ENCODE measurements at regions not wholly inside any gene's neighbourhood (a gene's known extent, or its start where the extent isn't known, plus 50 kb on each side); places are given as distances from the start of the nearest gene placed in this dataset.
"Not testable (repeated sequence)": the region's sequence is repeated elsewhere in the genome, so short reads cannot be mapped to it uniquely, and the experiment has no call there.

DNA sequence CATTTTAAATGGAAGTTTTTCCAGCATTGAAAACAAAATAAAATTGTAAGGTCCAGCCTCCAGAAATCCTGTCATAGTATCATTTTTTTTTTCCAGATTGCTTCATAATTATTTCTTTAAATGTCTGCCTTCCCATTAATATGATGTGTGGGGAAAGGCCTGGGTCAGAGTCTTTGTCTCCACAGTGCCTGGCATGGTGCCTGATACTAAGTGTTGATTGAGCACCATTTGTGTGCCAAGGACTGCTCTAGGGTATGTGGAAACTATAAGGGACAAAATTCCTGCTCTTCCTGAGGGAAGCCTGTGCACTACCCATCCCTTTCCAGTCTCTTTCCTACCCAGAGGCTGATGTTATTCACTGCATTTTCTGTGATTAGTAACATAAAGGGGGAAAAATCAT, 53.1 kb upstream of the BEND4 start:
- no peak for DNase-seq (ENCODE audit: low spot score)

DNA sequence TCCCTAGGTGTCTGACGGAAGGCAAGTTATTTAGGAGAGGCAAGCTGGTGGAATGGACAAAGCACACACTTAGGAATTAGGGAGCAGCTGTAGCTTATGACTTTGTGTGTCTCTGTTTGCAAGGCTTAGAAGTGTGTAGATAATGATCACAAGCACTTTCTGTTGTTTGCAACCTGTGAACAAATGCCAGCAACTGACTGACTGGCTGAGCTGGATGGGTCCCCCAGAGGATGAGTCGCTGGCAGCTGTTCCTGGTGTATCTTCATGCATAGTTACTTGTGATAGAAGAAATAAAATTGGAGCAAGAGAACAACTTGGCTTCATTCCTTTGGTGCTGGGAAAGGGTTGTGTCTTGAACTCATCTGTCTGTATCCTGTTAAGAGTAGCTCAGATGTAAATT, 64.2 kb upstream of the BEND4 start:
- no peak for DNase-seq (ENCODE audit: low spot score)

DNA sequence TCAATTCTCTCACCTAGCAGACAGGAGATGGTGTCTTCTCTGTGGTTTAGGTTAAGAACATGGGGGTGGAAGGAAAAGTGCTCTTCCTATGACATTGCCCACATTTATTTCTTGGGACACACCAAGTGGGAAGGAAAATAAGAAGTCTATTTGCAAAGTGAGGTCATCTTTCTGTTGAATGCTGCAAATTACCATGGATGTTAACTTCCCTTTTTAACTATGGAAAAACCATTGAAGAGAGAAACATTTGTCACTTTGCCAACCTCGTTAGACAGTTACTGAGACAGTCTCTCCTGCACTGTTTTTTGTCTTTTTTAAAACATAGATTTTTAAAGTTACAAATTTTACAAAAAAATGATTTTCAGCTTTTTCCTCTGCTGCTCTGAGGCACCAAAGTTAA, 72.8 kb upstream of the BEND4 start:
- no peak for DNase-seq (ENCODE audit: low spot score)

DNA sequence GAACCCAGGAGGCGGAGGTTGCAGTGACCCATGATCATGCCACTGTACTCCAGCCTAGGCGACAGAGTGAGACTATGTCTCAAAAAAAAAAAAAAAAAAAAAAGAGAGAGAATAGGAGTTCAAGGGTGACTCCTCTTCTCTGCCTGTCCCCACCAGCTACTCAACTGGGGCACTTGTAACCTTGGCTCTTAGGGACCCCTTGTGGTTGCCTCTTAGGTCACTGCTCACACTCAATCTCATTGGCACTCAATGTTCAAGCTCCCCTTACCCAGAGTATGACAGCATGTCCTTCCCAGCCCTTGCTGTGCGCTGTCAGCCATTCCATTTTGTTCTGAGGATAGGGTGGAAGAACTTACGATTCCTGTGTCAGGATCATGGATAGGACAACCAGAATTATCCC, 82.4 kb upstream of the BEND4 start:
- DNase-seq (ENCODE audit: low spot score), result no peak

DNA sequence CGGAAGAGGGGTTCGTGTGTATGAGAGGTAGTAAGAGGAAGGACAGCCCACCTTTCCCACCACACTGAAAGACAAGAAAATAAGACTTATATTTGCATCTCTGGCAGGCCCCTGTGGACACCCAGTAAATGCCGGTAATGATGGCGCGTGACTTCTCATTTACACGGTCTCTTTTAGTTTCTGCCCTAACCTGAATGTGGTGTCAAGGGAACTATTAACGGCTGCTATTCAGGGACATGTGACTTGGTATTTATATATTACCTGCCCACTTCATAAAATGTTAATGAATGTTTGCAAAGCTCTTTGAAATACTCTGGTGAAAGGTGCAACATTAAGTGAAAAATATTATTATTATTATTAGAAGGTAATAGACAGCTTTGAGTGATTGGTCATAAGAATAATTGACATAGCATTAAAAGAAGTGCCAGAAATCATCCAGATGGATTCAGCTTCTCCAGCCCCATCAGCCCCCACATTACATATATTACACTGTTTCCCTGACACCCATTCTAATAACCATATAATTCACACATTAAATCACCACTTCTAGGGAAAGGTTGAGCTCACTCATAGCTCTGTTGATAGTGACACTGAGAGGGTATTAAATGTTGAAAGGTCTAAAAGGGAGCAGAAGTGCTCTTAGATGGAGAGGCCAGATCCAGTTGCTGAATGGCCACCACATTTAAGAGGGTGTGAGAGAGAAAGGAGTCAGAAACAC, 83.0 kb upstream of the BEND4 start:
- no peak for DNase-seq (ENCODE audit: low spot score)

DNA sequence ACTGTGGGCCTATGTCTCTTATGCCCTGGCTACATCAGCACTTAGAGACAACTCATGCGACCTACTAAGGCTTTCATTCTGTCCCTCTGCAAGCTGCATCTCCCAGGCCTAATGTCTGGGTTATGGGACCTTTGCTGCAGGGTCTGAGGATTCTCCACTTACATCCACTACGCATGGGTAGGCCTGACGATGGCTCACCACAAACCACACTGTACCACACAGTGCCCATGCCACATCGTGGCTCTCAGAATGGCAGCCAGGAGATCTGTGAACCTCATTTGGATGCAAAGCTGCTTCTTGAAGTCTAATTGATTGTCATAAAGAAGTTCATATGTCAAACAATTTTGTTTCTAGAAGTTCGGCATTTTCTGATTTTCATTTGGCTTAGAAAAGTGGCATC, 84.6 kb upstream of the BEND4 start:
- no peak for DNase-seq (ENCODE audit: low spot score)

DNA sequence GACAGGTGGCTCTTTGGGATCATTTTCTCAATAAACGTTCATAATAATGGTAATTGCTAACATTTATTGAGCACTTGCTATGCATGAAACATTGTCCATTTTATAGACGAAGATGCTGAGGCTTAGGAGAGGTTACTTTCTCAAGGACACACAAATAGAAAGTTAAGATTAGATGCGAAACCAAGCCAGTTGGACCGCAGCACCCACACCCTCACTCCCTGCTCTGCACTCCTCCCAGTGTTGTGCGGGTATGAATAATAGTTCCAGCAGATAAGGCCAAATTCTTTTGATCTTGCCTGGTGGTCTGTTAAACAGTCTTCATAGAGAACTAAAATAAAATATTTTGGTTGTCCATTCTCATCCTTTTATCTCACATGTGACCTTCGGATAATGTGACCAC, 85.0 kb upstream of the BEND4 start:
- no peak for DNase-seq (ENCODE audit: low spot score)

DNA sequence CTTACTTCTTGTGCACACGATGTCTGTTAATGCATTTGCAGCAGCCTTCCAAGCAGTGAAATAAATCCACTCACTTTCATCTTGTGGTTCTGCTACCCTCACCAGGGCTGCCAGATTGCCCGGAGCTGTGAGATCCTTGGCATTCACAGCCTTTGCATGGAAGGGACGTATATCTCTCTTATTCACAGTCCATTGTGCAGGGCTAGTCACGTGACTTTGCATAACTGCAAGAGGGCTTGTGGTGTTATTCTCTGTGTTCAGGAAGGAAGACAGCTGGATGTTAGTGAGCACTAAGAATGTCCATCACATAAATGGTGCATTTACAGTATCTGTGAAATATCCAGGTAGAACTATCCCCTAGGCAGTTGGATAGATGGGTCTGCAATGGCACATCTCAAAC, 96.5 kb upstream of the BEND4 start:
- DNase-seq (ENCODE audit: low spot score), result no peak

DNA sequence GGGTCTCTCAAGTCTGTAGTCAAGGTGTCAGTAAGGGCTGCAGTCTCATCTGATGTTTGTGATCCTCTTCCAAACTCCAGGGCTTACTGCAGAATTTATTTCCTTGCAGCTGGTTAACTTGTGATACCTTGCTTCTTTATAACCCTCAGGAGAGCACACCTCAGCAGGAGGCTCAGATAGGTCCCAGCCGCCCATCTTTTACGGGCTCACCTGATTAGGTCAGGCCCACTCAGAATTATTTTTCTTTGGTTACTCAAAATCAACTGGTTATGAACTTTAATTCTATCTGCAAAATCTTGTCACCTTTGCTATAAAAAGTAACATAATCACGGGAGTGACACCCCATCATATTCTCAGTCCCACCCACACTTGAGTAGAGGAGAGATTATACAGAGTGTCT, 99.9 kb upstream of the BEND4 start:
- DNase-seq (ENCODE audit: low spot score), result no peak

DNA sequence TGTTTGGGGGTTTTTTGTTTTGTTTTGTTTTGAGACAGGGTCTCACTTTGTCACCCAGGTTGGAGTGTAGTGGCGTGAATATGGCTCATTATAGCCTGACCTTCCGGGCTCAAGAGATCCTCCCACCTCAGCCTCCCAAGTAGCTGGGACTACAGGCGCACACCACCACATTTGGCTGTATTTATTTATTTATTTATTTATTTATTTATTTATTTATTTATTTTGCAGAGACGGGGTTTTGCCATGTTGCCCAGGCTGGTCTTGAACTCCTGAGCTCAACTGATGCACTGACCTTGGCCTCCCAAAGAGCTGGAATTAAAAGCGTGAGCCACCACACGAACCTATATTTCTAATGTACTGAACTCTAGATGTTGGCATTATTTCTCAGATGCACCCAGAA, 105.2 kb upstream of the BEND4 start:
- not testable (repeated sequence) for DNase-seq (ENCODE audit: low spot score)

DNA sequence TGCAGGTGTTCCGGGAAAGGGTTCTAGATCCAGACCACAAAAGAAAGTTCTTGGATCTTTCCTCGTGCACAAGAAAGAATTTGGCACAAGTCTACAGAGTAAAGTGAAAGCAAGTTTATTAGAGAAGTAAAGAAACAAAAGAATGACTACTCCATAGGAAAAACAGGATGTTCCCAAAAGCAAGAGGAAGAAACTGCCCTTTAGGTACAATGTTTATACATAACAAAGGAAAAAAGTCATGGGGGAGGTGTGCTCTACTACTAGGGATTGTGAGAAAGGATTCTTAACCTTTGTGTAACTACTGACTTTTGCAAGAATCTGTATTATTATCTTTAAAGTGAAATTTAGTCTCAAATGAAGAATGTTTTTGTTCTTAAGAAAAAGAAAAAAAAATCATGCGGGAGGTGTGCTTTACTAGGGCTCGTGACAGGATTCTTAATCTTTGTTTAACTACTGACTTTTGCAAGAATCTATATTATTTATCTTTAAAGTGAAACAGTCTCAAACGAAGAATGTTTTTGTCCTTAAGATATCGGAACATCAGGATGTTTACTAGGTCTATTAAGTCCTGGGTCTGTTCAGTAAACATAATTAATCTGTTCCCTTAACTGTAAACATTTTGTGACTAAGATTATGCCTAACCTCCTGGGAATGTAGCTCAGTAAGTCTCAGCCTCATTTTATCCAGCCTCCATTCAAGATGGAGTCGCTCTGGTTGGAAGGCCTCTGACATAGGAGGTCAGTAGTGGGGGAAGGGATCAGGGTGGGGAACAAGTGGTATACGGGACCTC, 110.4 kb upstream of the BEND4 start:
- no peak for DNase-seq (ENCODE audit: low spot score)

DNA sequence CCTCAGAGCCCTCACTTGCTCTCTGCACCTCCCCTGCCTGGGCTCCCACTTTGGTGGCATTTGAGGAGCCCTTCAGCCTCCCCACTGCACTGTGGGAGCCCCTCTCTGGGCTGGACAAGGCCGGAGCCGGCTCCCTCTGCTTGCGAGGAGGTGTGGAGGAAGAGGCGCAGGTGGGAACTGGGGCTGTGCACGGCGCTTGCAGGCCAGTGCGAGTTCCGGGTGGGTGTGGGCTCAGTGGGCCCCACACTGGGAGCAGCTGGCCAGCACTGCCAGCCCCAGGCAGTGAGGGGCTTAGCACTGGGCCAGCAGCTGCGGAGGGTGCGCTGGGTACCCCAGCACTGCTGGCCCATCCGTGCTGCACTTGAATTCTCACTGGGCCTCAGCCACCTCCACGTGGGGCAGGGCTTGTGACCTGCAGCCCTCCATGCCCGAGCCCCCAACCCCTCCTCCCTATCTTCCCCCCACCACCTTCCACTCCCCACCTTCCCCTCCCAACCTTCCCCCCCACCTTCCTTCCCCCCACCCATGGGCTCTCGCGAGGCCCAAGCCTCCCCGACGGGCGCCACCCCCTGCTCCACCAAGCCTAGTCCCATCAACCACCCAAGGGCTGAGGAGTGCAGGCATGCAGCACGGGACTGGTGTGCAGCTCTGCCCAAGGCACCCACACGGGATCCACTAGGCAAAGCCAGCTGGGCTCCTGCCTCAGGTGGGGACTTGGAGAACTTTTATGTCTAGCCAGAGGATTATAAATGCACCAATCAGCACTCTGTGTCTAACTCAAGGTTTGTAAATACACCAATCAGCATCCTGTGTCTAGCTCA, 113.5 kb upstream of the BEND4 start:
- DNase-seq (ENCODE audit: low spot score), result no peak

DNA sequence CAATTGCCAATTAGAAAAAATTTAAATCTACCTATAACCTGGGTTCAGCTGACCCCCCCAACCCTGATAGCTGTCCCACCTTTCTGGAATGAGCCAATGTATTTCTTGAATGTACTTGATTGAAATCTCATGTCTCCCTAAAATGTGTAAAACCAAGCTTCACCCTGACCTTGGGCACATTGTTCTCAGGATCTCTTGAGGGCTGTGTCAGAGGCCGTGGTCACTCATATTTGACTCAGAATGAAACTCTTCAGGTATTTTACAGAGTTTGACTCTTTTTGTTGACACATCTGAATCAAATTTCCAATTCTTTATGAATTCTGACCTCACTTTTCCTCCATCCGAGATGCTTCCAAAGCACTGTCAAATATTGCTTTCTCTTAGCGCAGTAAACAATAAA, 115.3 kb upstream of the BEND4 start:
- no peak for DNase-seq (ENCODE audit: low spot score)

DNA sequence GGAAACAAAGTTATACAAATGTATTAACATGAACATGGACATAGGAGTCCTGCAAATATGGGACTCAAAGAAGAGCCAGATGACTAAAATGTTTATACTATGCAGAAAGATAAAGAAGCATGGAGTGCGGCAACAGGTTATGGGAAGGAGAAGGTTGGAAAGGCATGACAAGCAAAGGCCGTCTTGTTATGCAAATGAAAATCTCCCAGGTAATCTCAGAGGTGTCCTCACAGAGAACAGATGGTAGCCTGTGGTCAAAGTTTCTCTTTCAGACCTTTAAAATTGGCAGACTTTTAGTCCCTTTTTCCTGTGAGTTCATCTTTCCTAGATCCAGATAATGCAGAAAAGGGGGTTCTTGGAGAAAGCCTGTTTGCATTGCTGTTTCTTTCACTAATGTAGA, 116.4 kb upstream of the BEND4 start:
- no peak for DNase-seq (ENCODE audit: low spot score)

DNA sequence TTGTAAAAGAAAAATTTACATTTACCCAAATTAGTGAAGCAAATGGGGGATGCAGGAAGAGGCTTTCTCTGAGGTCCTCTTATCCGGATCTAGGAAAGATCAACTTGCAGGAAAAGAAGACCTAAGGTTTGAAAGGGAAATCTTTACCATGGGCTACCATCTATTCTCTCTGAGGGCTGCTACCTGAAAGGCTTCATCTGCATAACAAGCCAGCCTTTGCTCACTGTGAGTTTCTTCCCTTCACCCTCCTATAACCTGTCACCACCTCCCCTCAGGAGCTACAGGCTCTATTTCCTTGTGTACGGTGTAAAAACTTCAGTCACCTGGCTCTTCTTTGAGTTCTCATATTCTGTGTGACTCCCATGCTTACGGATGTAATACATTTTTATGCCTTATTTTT, 118.6 kb upstream of the BEND4 start:
- DNase-seq (ENCODE audit: low spot score), result no peak

DNA sequence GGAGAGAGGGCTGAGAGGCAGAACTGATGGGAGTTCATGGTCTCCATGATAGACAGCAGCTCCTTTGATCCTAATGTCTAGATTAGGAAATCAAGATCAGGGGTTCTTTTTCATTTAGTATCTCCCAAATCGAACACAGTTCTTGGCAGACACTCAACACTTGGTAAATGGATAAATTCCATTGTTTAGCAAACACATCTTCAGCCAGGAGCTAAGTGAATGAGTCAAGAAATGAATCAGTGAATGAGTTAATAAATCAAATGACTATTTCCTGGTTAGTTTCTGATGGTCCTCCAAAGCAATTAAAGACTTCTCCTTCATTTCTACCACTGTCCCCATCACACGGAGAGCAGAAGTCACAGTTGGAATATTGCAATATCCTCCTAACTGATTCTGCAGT, 120.0 kb upstream of the SHISA3 start:
- DNase-seq (ENCODE audit: low spot score), result no peak

DNA sequence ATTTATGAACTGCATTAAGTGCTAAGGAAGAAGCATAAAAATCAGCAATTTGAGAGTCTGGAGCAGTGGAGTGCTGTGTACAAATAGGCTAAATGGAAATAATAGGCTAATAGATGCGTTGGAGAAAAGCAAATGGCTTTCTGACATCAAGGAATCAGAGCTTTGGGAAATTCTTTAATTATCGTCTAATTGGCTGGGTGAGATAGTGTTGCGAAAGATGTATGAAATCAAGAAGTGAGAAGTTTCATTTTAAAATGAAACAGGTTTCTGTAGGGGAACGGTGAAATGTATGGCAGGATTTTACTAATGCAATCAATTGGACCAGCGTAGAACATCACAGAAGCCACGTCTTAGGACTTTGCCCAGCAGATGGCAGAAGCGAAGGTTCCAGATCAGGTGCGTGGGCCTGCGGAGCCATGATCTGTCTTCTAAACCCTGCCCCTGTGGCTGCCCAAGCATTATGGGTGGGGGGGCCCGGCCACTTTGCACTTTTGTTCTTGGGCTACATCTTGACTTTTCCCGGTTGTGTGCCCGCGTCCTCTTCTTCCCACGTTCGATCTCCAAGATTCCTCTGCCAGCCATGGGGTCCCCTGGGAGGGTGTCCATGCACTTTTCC, 118.5 kb upstream of the SHISA3 start:
- no peak for DNase-seq (ENCODE audit: low spot score)

DNA sequence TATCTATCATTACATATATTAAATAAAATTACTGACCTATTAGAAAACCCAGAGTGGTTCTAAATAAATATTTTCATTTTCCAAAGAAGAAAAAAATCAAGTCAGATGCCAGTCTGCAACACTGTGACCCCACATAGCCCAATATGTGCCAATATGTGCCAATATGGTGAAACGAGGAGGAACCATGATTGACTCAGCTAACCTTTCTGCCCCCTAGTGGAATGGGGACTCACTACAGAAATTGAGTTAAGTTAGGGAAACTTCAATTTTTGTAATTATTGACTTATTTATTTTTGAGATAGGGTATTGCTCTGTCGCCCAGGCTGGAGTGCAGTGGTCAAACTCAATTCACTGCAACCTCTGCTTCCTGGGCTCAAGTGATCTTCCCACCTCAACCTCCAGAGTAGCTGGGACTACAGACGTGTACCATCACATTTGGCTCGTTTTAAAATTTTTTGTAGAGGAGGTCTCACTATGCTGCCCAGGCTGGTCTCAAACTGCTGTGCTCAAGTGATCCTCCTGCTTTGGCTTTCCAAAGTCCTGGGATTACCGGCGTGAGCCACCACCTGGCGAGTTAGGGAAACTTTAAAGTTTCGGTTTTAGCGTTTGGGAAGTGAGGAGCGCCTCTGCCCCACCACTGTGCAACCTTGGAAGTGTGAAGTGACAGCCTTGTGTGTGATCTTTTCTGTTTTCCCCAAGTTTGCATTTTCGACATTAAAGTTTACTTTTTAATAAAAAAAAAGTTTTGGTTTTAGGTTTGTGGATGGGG, 116.8 kb upstream of the SHISA3 start:
- no peak for DNase-seq (ENCODE audit: low spot score)

DNA sequence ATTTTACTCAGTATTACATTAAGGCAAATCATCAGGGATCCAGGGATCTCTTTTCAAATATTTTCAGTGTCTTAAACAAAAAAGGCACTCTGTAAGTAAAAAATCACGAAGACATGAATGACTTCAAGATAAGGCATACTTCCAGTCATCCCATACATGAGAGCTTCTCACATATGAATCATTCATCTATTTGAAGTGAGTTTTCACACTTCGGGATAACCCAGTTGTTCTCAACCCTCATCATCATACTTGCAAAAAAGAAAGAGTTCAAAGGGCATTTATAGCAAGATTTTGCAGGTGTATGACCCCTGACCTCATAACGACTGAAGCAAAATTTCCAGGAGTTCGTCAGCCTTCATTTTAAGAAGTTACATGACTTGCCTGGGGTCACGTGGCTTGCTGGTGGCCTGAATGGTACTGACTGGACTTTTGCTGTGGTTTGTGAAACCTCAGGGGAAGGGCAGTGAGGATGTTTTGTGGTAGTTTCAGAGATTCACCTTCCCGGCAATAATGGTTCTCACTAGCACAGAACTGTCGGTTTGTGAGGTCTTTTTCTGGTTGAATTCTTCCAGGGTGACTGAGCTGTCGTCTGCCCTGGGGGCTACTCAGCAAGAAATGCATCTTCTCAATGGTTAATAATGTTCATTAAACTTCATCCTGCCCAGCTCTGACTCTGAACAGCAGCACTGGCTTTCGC, 115.8 kb upstream of the SHISA3 start:
- no peak for DNase-seq (ENCODE audit: low spot score)

DNA sequence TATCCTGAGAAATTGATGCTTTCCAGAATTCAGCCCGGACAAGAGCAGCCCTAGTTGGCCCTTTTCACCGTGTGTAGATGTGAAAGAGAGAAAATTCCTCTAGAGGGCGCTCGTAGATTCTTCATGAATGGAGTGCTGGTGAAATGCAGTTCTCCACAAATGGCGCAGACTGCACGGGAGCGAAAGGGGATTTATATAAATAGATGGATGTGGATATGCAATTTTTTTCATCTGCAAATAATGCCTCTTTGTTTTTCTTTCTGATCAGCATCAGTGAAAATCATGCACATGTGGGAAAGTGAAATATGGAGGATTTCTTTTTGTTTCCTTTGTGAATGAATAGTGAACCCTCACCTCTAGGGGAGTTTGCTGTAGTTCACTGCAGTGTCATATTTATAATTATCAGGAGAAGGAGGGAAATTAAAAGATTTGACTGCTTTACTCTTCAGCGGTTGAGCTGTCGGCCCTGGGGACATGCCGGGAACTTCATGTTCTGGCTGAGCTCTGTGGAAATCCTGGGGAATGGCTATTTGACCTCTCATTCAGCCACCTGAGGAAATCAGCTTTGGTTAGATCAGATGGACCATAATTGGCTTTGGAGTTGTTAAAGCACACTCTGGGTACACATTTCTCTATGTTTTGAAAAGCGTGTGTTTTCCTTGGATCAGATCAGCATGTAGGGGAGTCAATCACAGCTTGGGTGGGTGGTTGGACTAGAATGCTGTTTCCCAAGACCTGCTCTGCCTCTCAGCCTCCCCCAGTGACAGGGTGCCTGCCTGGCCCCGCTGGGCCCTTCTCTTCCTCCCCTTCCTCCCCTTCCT, 115.0 kb upstream of the SHISA3 start:
- peak; percentile 70 for DNase-seq (ENCODE audit: low spot score)

Measured in LoVo (cell line).